Transverse colon (tissue), 4 donors: ENCODE measurements at regions not wholly inside any gene's neighbourhood (a gene's known extent, or its start where the extent isn't known, plus 50 kb on each side); places are given as distances from the start of the nearest gene placed in this dataset.

Source experiments
- DNase-seq: peaks from one replicate; pipeline ENCODE4 v3.0.0-alpha.2; 2019
- H3K27ac ChIP-seq, 4 donors: fragments of 200-600 bp; sonication (generic); 2 replicates each; pipeline ENCODE4 v1.5.1; 2016 to 2018; ENCODE audit warnings: inconsistent platforms in 4 of 4
- H3K27me3 ChIP-seq: fragments of 200-600 bp; sonication (generic); 2 replicates; pipeline ENCODE4 v1.5.1; 2017; ENCODE audit warnings: inconsistent platforms
- H3K36me3 ChIP-seq, 4 donors: fragments of 200-600 bp; sonication (generic); 2 replicates each; pipeline ENCODE4 v1.5.1; 2017 to 2019; ENCODE audit warnings: inconsistent platforms in 4 of 4
- H3K4me1 ChIP-seq, 4 donors: fragments of 200-600 bp; sonication (generic); 2 replicates each; pipeline ENCODE4 v1.5.1; 2017 to 2020; ENCODE audit warnings: inconsistent platforms in 4 of 4
- H3K4me3 ChIP-seq, 4 donors: fragments of 200-600 bp; sonication (generic); 1 replicate in 1 of 4; 2 replicates in 3 of 4; pipeline versions ENCODE4 v1.5.1 to v1.6.1; 2017 to 2019; ENCODE audit warnings: inconsistent platforms in 4 of 4
- H3K9me3 ChIP-seq, 2 donors: fragments of 200-600 bp; sonication (generic); 2 replicates each; pipeline ENCODE4 v1.5.1; 2017 to 2019; ENCODE audit warnings: inconsistent platforms in 2 of 2
- EP300 ChIP-seq: sonication (generic); formaldehyde crosslinking; IDR thresholded peaks from one replicate; pipeline ENCODE4 v1.6.1; 2017; ENCODE audit warnings: antibody characterized with exemption, low read depth
- POLR2A ChIP-seq: fragments of 450-650 bp; IDR thresholded peaks from one replicate; pipeline ENCODE4 v1.6.1; 2016; ENCODE audit warnings: antibody characterized with exemption, mild to moderate bottlenecking, moderate library complexity
- POLR2AphosphoS5 ChIP-seq, 3 donors: sonication (generic); formaldehyde crosslinking; IDR thresholded peaks; one replicate each; pipeline ENCODE4 v1.6.1; 2016; ENCODE audit warnings: antibody characterized with exemption in 3 of 3
- WGBS, 2 donors: methylation state at CpG; one replicate each; pipeline ENCODE4 v1.1.5; 2018; ENCODE audit warnings: low coverage in 1 of 2; 5-methylcytosine and 5-hydroxymethylcytosine counted together
- in situ Hi-C, 4 donors: fragments of 200-750 bp; cut with MboI; loops; one replicate each; pipeline versions ENCODE4 v1.15.0 to v1.15.1; 2017; ENCODE audit warnings: low sequenced_read_pairs in 3 of 4, low pct_ligation_motif_present in 1 of 4, low pct_unique_long_range_greater_than_20kb in 1 of 4
- intact Hi-C: fragments of 100-400 bp; cut with DNase I; formaldehyde crosslinking; loops from one replicate; pipeline ENCODE4 v1.15.1; 2023; ENCODE audit warnings: low total_unique reads
- TF ChIP-seq, protein P1 (sequence below), 5 experiments: fragments of 200-600 bp in 3 of 5; fragments of 450-650 bp in 2 of 5; sonication (generic) in 3 of 5; IDR thresholded peaks; 1 replicate in 2 of 5; 2 replicates in 3 of 5; pipeline ENCODE4 v1.5.1; 2016 to 2017; ENCODE audit warnings: antibody characterized with exemption in 5 of 5, inconsistent platforms in 3 of 5, mild to moderate bottlenecking in 2 of 5, moderate library complexity in 1 of 5

DNA sequence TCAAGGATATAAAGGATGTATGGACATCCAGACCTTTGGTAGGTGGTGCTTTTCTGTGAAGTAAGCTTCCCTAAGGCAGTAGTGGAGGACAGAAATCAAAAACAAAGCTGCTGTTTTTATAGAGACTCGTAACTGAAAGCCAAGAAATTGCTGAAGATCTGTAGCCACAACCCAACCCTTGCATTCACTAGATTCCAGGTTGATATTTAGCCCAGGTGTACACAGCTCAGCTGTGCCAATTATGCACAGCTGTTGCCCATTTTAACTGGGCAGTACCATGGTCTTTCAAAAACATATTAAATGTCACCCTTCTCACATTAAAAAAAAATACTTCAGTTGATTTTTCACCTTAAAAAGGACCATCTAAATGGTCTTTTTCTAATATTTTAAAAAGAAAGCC lies 75.8 kb downstream of the CNTN3 start:
- no peaks in the 10 kb centered on the region for H3K36me3 ChIP-seq
- in situ Hi-C loops (no loop called here), intact Hi-C loops (no loop called here)
- DNase-seq = no peak
- H3K27ac ChIP-seq = no peak overlapping the region
- H3K4me1 ChIP-seq = no peaks in the 10 kb centered on the region
- H3K4me3 ChIP-seq = no peak overlapping the region
- TF ChIP-seq POLR2A = no peak
- H3K9me3 ChIP-seq = no peaks in the 10 kb centered on the region
- H3K27me3 ChIP-seq = no peaks in the 10 kb centered on the region
- WGBS, 2 donors = 14 to 31% methylated on average over 1 of the region's 1 CpG

DNA sequence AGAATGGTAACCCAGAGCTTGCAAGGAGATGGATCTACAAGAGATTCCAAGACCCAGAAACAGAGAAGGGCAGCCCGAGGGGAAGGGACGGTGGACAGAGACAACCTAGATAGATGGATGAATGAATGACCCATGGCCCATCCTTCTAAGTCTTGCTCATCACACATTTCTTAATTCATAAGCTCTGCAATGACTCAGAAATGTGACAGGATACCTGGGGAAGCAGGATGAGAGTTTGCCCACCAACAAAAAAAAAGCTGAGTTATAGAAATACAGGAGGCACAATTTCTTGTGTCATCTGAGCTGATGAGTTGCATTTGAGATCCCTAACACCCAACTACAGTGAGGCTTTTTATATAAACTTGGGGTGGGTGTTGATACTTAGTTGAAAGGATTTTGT lies 76.6 kb downstream of the CNTN3 start:
- WGBS, 2 donors = 93% methylated on average over 2 of the region's 2 CpGs; no CpG with 5 or more reads in 1 of the 2 donors
- Histone ChIP-seq H3K4me1 (no peaks in the 10 kb centered on the region), H3K27ac (no peak overlapping the region), H3K27me3 (no peaks in the 10 kb centered on the region), H3K4me3 (no peak overlapping the region), H3K36me3 (no peaks in the 10 kb centered on the region), H3K9me3 (no peaks in the 10 kb centered on the region)
- intact Hi-C loops = no loop called here
- in situ Hi-C loops = no loop called here
- no peak for DNase-seq
- TF ChIP-seq EP300 = no peak
- no peak for TF ChIP-seq POLR2A
- TF ChIP-seq, protein P1, sequence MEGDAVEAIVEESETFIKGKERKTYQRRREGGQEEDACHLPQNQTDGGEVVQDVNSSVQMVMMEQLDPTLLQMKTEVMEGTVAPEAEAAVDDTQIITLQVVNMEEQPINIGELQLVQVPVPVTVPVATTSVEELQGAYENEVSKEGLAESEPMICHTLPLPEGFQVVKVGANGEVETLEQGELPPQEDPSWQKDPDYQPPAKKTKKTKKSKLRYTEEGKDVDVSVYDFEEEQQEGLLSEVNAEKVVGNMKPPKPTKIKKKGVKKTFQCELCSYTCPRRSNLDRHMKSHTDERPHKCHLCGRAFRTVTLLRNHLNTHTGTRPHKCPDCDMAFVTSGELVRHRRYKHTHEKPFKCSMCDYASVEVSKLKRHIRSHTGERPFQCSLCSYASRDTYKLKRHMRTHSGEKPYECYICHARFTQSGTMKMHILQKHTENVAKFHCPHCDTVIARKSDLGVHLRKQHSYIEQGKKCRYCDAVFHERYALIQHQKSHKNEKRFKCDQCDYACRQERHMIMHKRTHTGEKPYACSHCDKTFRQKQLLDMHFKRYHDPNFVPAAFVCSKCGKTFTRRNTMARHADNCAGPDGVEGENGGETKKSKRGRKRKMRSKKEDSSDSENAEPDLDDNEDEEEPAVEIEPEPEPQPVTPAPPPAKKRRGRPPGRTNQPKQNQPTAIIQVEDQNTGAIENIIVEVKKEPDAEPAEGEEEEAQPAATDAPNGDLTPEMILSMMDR (IDR thresholded peaks at IDR 0.05) = no peak
- no peak for TF ChIP-seq POLR2AphosphoS5 (IDR thresholded peaks at IDR 0.05)

DNA sequence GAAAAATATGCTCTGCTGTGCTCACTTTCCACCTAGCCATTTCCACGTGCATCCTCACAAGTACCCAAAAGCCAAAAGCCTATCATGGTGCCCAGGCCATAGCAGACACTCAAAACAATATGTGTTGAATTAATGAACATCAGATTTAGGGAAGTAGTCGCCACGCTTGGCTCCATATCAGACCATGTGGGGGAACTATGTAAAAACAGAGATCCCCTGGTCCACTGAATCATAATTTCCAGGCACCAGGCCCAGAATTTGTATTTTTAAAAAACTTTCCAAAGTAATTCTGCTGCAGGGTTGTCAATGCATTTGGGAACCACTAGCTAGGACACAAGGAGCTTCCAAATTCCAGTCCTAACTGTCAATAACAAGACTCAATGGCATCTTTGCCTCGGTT lies 77.3 kb downstream of the CNTN3 start:
- Histone ChIP-seq H3K4me1 (no peaks in the 10 kb centered on the region), H3K27me3 (no peaks in the 10 kb centered on the region), H3K9me3 (no peaks in the 10 kb centered on the region), H3K36me3 (no peaks in the 10 kb centered on the region), H3K4me3 (no peak overlapping the region), H3K27ac (no peak overlapping the region)
- intact Hi-C loops = no loop called here
- no peak for DNase-seq
- 69 to 81% methylated on average over 4 of the region's 4 CpGs for WGBS, 2 donors
- in situ Hi-C loops = no loop called here
- TF ChIP-seq POLR2AphosphoS5 (IDR thresholded peaks at IDR 0.05) (no peak), EP300 (no peak), POLR2A (no peak)
- TF ChIP-seq, protein P1 (IDR thresholded peaks at IDR 0.05) = no peak

DNA sequence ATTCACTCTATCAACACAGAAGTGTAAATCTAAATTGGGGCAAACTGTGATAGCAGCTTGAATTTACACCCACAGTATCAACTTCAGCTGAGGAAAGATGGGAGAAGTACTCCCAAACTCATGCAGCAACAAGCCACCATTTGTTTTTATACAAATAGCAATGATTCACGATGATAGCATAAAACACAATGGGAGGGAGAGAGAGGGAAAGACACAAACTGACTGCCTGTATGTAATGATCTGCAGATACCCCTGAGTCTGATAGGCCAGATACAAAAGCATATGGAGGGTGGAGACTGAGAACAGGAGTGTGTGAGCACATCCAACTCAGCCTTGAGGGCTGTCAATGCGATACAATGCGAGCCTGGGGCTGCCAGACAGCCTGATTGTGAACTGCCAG lies 79.2 kb downstream of the CNTN3 start:
- H3K36me3 ChIP-seq = no peaks in the 10 kb centered on the region
- no peak for TF ChIP-seq EP300
- no peak for DNase-seq
- no peak overlapping the region for H3K27ac ChIP-seq
- no peaks in the 10 kb centered on the region for H3K4me1 ChIP-seq
- in situ Hi-C loops = no loop called here
- WGBS, 2 donors = 83 to 100% methylated on average over 2 to 3 of the region's 3 CpGs
- H3K9me3 ChIP-seq = no peaks in the 10 kb centered on the region
- H3K27me3 ChIP-seq = no peaks in the 10 kb centered on the region
- intact Hi-C loops = no loop called here
- H3K4me3 ChIP-seq = no peak overlapping the region

DNA sequence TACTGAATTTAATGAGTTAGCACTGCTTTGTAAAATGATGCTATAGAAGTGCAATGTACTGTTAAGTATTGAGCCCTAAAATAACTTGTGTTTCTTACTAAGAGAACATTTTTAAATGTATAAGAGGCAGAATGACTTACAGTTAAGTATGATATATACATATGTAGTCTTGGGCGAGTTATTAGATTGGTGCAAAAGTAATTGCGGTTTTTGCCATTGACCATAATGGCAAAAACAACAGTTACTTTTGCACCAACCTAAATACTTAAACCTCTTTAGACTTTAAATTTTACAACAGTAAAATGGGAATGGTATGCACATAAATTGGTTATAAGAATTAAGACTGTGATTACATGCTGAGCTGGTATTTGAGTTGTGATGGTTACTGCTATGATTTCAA lies 79.8 kb downstream of the CNTN3 start:
- TF ChIP-seq POLR2A (no peak), EP300 (no peak), POLR2AphosphoS5 (IDR thresholded peaks at IDR 0.05) (no peak)
- TF ChIP-seq, protein P1 (IDR thresholded peaks at IDR 0.05) = no peak
- in situ Hi-C loops (no loop called here), intact Hi-C loops (no loop called here)
- Histone ChIP-seq H3K27me3 (no peaks in the 10 kb centered on the region), H3K4me3 (no peak overlapping the region), H3K4me1 (no peaks in the 10 kb centered on the region), H3K9me3 (no peaks in the 10 kb centered on the region), H3K27ac (no peak overlapping the region), H3K36me3 (no peaks in the 10 kb centered on the region)
- no peak for DNase-seq
- WGBS, 2 donors = 90 to 96% methylated on average over 2 of the region's 2 CpGs
